SKM-1 (cell line): ENCODE measurements at regions not wholly inside any gene's neighbourhood (a gene's known extent, or its start where the extent isn't known, plus 50 kb on each side); places are given as distances from the start of the nearest gene placed in this dataset.
"Not testable (repeated sequence)": the region's sequence is repeated elsewhere in the genome, so short reads cannot be mapped to it uniquely, and the experiment has no call there.

Experiments
- DNase-seq: peaks from one replicate; lab custom pipeline; 2025; ENCODE audit not compliant: unreplicated experiment; lab: John Stamatoyannopoulos, UW

- no peak for DNase-seq
These were observed 169.6 kb upstream of the KLF6 start for GRCh38 chr10:3954615-3955014.

- not testable (repeated sequence) for DNase-seq
These were observed 169.0 kb upstream of the KLF6 start for GRCh38 chr10:3954007-3954406.

- DNase-seq = no peak
These were observed 167.0 kb upstream of the KLF6 start for GRCh38 chr10:3951993-3952392.

GRCh38 chr10:3950676-3951275, 165.8 kb upstream of the KLF6 start:
- DNase-seq = no peak

- no peak for DNase-seq
These were observed 164.7 kb upstream of the KLF6 start for GRCh38 chr10:3949711-3950110.

GRCh38 chr10:3948843-3949242, 163.8 kb upstream of the KLF6 start:
- DNase-seq = no peak

- no peak for DNase-seq
These were observed 161.5 kb upstream of the KLF6 start for GRCh38 chr10:3946234-3947229.

- no peak for DNase-seq
These were observed 160.0 kb upstream of the KLF6 start for GRCh38 chr10:3945026-3945425.

GRCh38 chr10:3944591-3944990, 159.6 kb upstream of the KLF6 start:
- no peak for DNase-seq

GRCh38 chr10:3943695-3944257, 158.8 kb upstream of the KLF6 start:
- DNase-seq = no peak

GRCh38 chr10:3942937-3943489, 158.0 kb upstream of the KLF6 start:
- DNase-seq = no peak

GRCh38 chr10:3941676-3942075, 156.7 kb upstream of the KLF6 start:
- no peak for DNase-seq

GRCh38 chr10:3936422-3937040, 151.5 kb upstream of the KLF6 start:
- DNase-seq = no peak

GRCh38 chr10:3935933-3936359, 150.9 kb upstream of the KLF6 start:
- DNase-seq = no peak

- DNase-seq = no peak
These were observed 150.1 kb upstream of the KLF6 start for GRCh38 chr10:3935141-3935540.

- DNase-seq = no peak
These were observed 148.7 kb upstream of the KLF6 start for GRCh38 chr10:3933733-3934132.

GRCh38 chr10:3932597-3933375, 147.8 kb upstream of the KLF6 start:
- no peak for DNase-seq

GRCh38 chr10:3931901-3932300, 146.9 kb upstream of the KLF6 start:
- DNase-seq = no peak

GRCh38 chr10:3931224-3931623, 146.2 kb upstream of the KLF6 start:
- no peak for DNase-seq

GRCh38 chr10:3928569-3928968, 143.6 kb upstream of the KLF6 start:
- no peak for DNase-seq
